GM23338 (cell line): ENCODE measurements at regions not wholly inside any gene's neighbourhood (a gene's known extent, or its start where the extent isn't known, plus 50 kb on each side); places are given as distances from the start of the nearest gene placed in this dataset.

Experiments used
- EZH2 ChIP-seq: fragments of 200-600 bp; sonication (generic); IDR thresholded peaks from one replicate; pipeline ENCODE4 v1.8.0; 2017; ENCODE audit warnings: antibody characterized with exemption, mild to moderate bottlenecking, low read depth; ENCODE audit not compliant: unreplicated experiment
- ZNF331 ChIP-seq: fragments of 250-450 bp; sonication (Bioruptor Pico); IDR thresholded peaks from 2 replicates; pipeline ENCODE4 v1.5.0; 2020; ENCODE audit warnings: low read depth, mild to moderate bottlenecking, moderate library complexity
- TF ChIP-seq, protein P1 (sequence below), 2 experiments: fragments of 200-600 bp in 1 of 2; sonication (generic) in 1 of 2; conservative IDR thresholded peaks; 2 replicates each; pipeline versions ENCODE4 v1.5.1 to v1.6.1; 2016 to 2017; ENCODE audit warnings: antibody characterized with exemption in 2 of 2, low read depth in 2 of 2, mild to moderate bottlenecking in 2 of 2, moderate library complexity in 1 of 2

DNA sequence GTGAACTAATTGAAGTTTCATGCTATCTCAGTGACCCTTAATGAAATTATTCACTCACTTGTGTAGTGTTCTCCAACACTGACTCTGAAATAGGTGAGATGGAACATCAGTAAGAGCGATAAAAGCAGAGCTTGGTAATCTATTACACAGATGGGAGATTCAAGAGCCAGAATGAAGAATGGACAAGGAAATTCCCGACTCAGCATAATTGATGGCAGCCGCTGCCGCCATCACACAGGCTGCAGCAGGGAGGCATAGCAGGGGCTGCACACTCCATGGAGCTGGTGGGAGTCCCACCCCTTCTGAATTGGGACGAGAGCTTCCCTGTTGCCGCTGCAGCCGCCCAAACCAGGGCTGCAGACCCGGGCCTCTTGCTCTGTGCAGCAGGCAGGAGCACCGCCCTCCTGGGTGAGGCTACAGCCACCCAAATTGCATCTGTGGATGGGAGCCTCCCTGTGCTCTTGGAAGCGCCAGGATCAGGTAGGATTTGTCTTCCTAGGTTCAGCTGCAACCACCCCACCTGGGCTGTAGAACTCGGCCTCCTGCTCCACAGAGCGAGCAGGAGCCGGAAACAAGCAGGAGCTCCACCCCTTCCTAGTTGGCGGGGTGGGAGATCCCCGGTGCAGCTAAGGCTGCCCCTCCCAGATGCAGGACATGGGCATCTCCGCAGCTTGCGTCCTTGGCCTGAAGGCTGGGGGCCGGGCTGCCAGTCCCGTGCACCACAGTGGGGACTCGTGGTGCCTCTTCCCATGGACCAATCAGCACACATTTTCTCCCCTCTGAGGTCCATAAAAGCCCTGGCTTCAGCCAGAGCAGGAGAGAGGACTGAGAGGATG is 535.1 kb upstream of the LUZP2 start:
- TF ChIP-seq, protein P1, sequence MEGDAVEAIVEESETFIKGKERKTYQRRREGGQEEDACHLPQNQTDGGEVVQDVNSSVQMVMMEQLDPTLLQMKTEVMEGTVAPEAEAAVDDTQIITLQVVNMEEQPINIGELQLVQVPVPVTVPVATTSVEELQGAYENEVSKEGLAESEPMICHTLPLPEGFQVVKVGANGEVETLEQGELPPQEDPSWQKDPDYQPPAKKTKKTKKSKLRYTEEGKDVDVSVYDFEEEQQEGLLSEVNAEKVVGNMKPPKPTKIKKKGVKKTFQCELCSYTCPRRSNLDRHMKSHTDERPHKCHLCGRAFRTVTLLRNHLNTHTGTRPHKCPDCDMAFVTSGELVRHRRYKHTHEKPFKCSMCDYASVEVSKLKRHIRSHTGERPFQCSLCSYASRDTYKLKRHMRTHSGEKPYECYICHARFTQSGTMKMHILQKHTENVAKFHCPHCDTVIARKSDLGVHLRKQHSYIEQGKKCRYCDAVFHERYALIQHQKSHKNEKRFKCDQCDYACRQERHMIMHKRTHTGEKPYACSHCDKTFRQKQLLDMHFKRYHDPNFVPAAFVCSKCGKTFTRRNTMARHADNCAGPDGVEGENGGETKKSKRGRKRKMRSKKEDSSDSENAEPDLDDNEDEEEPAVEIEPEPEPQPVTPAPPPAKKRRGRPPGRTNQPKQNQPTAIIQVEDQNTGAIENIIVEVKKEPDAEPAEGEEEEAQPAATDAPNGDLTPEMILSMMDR (conservative IDR thresholded peaks at IDR 0.05; ENCODE audit: low read depth in 2 of 2), result no peak
- no peak for TF ChIP-seq EZH2
- TF ChIP-seq ZNF331 (CRISPR knock-in tag), result no peak
